KOPT-K1 (cell line): ENCODE measurements at regions not wholly inside any gene's neighbourhood (a gene's known extent, or its start where the extent isn't known, plus 50 kb on each side); places are given as distances from the start of the nearest gene placed in this dataset.

Source experiments
- H3K27ac ChIP-seq: fragments of 200-600 bp; sonication (generic); 2 replicates; pipeline ENCODE4 v1.5.1; 2016; ENCODE audit warnings: antibody characterized with exemption, mild to moderate bottlenecking, low read depth, low read length; ENCODE audit not compliant: poor library complexity, severe bottlenecking
- H3K36me3 ChIP-seq: fragments of 200-600 bp; sonication (generic); 2 replicates; pipeline ENCODE4 v1.5.1; 2017; ENCODE audit warnings: antibody characterized with exemption, mild to moderate bottlenecking, low read length, moderate library complexity; ENCODE audit not compliant: insufficient read depth
- H3K9me3 ChIP-seq: fragments of 200-600 bp; sonication (generic); 2 replicates; pipeline ENCODE4 v1.5.1; 2017; ENCODE audit warnings: antibody characterized with exemption, low read length, mild to moderate bottlenecking; ENCODE audit not compliant: insufficient read depth, poor library complexity, severe bottlenecking

GRCh38 chrY:15592957-15593356 is 1068.6 kb downstream of the NLGN4Y start:
- H3K27ac ChIP-seq = no peak overlapping the region
- no peaks in the 10 kb centered on the region for H3K36me3 ChIP-seq

GRCh38 chrY:15593476-15594160 is 1069.3 kb downstream of the NLGN4Y start:
- Histone ChIP-seq H3K27ac (no peak overlapping the region), H3K9me3 (no peaks in the 10 kb centered on the region), H3K36me3 (no peaks in the 10 kb centered on the region)

More at GRCh38 chrY:15592957-15593356, 1068.6 kb downstream of the NLGN4Y start:
- H3K9me3 ChIP-seq = no peaks in the 10 kb centered on the region

DNA sequence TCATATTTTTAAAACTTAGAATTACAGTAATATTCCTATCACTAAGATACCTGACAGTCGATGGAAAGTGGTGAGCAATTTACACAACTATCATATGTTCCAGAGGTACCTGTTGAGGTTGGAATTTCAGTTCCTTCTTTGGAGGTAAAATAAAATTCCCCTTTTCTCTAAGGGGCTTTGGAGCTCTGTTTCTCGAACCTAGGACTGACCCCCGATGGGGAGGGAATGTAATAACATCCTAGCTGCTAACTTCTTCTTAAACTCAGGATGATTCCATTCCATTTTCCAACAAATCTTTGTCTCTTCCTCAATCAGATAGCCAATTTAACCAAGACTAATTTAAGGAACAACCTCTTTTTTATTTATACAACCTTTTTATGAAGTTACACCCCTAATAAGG is 1069.8 kb downstream of the NLGN4Y start:
- Histone ChIP-seq H3K9me3 (no peaks in the 10 kb centered on the region), H3K27ac (no peak overlapping the region), H3K36me3 (no peaks in the 10 kb centered on the region)

DNA sequence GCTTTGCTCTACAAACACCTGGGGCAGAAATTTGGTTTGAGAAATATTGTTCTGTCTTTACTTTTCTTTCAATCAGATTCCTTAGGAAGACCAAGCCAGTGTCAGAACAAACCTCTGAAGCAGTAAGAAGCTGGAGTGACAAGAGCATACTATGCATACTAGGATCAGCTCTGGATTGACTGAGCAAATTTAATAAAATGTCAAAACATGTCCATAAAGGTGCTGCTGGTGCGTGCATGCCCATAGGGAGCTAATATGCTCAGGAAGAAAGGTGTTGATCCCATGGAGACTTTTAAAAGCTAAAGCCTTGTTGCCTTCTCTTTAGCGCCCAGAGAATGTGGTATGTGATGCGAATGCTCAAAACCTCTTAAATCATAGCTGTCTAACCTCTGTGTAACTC is 1076.2 kb downstream of the NLGN4Y start:
- Histone ChIP-seq H3K27ac (no peak overlapping the region), H3K9me3 (no peaks in the 10 kb centered on the region), H3K36me3 (no peaks in the 10 kb centered on the region)

DNA sequence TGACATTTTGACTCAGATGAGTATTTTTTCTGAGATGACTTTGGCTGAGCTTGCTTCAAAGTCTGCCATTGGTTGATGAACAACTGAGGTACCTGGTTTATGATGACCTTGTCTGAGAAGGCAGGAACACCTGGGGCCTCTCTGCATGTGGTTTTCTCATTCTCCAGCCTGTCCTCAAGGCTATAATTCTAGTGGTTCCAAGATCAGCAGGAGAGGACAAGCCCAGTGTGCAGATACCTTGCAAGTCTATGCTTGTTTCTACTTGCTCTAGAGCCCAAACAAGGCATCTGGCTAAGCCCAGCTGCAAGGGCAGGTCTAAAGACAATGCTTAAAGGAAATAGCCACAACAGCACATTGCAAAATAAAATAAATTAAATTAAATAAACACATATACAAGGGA is 1100.0 kb downstream of the NLGN4Y start:
- Histone ChIP-seq H3K27ac (no peak overlapping the region), H3K9me3 (no peaks in the 10 kb centered on the region)

GRCh38 chrY:15624928-15625327 is 1100.6 kb downstream of the NLGN4Y start:
- H3K9me3 ChIP-seq = no peaks in the 10 kb centered on the region
- no peak overlapping the region for H3K27ac ChIP-seq

More for the DNA sequence above, 1100.0 kb downstream of the NLGN4Y start:
- no peaks in the 10 kb centered on the region for H3K36me3 ChIP-seq

DNA sequence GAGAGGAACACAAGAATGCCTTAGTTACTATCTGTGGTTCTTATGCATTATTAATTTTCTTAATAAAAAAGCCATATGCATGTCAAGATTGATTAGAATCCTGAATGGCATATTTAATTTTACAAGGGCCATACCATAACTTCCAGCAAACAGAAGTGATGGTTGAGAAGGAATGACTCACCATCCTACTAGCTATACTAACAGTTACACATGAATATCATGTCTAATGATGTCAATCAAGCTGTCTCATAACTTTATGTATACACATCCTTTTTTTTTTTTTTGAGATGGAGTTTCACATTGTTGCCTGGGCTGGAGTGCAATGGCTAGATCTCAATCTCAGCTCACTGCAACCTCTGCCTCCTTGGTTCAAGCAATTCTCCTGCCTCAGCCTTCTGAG is 1123.9 kb downstream of the NLGN4Y start:
- Histone ChIP-seq H3K27ac (no peak overlapping the region), H3K9me3 (no peaks in the 10 kb centered on the region), H3K36me3 (no peaks in the 10 kb centered on the region)

More at GRCh38 chrY:15624928-15625327, 1100.6 kb downstream of the NLGN4Y start:
- H3K36me3 ChIP-seq = no peaks in the 10 kb centered on the region

DNA sequence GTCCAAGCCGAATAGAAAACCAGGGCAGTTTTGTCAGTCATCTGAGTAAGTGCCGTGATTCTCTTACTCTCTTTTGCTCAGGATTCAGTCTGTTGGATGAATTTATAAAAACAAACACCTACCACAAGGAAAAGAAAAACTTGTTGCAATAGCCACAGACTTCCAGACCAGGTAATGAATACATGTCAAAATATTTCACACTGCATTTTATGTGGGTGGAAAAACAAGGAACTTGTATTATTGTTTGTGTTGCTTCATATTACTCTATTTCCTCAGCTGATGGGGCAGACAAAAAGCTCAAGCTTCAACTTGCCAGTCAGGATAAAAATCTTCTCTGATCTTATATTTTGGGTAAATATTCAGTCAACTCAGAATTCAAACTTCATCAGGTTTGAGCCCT is 1125.7 kb downstream of the NLGN4Y start:
- Histone ChIP-seq H3K36me3 (no peaks in the 10 kb centered on the region), H3K9me3 (no peaks in the 10 kb centered on the region), H3K27ac (no peak overlapping the region)

GRCh38 chrY:15688531-15688930 is 1164.2 kb downstream of the NLGN4Y start:
- no peaks in the 10 kb centered on the region for H3K36me3 ChIP-seq
- no peak overlapping the region for H3K27ac ChIP-seq
- no peaks in the 10 kb centered on the region for H3K9me3 ChIP-seq

GRCh38 chrY:15689994-15690393 is 1165.7 kb downstream of the NLGN4Y start:
- Histone ChIP-seq H3K27ac (no peak overlapping the region), H3K9me3 (no peaks in the 10 kb centered on the region), H3K36me3 (no peaks in the 10 kb centered on the region)

GRCh38 chrY:15702131-15702530 is 1177.8 kb downstream of the NLGN4Y start:
- Histone ChIP-seq H3K27ac (no peak overlapping the region), H3K36me3 (no peaks in the 10 kb centered on the region), H3K9me3 (no peaks in the 10 kb centered on the region)

DNA sequence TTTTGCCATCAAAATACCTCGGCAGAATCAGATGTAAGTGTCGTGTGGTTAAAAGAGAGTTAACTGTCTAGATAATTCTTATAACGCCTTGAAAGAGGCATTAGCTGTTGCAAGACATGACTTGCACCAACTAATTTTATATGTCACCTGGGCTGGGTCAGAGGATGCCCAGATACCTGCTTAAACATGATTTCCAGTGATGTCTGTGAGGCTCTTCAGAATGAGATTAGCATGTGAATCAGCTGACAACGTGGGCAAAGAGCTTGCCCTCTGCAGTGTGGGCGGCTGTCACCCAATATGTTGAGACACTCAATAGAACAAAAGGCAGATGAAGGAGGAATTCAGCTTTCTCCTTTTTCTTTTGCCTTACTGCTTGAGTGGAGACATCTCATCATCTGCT is 1180.6 kb downstream of the NLGN4Y start:
- H3K27ac ChIP-seq = no peak overlapping the region
- no peaks in the 10 kb centered on the region for H3K36me3 ChIP-seq
- H3K9me3 ChIP-seq = no peaks in the 10 kb centered on the region

DNA sequence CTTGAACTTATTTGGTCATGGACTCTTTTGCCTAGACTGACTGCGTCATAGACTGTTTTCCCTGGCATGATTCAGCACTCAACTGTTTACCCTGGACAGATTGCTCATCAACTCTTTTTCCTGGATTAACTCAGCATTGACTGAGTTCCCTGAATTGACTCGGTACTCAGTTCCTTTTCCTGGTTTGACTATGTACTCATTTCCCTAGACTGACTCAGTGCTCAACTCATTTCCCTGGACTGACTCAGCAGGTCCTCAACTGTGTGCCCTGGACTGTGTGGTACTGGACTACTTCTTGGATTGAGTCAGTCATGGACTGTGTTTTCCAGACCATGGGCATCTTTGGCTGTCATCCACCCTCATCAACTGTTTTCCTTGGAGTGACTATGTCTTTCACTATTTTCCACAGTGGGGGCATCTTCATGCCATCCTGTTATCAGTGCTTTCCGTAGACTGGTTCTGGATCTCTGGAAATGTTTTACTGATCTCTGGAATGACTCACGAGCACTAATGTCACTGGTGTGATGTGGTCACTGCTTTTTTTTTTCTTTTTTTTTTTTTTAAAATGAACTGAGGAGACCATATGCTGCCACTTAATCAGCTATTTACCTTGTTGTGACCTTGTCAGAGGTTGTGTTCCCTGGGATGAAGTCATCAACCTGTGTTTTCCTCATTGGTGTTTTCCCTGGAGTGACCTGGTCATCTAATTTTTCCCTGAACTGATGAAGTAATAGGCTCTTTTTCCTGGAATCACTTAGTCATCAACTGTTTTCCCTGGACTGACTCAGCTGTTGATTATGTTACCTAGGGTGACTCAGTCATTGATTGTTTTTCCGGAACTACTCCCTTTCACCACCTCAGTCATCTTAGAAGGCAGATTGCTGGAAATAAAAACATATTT is 1225.5 kb downstream of the NLGN4Y start:
- Histone ChIP-seq H3K36me3 (no peaks in the 10 kb centered on the region), H3K27ac (no peak overlapping the region), H3K9me3 (no peaks in the 10 kb centered on the region)

GRCh38 chrY:15751001-15751400 is 1226.7 kb downstream of the NLGN4Y start:
- H3K36me3 ChIP-seq = no peaks in the 10 kb centered on the region
- H3K27ac ChIP-seq = no peak overlapping the region

DNA sequence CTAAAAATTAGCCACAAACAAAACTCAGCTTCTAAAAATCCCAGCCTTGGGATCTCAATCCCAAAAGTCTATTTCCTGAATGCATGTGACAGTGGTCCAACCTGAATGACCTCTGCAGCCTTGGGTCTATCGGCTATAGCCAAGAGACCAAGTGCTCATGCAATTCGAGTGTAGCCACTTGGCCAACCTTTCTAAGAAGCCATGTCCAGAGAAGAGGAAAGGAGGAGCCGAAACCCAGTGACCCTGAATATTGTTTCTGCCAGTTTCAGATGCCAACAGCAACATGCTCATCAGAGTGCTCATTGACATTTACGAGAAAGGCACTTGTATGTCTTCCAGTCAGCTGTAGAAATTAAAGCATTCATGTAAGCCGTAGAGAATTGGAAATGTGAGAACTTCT is 1231.9 kb downstream of the NLGN4Y start:
- no peak overlapping the region for H3K27ac ChIP-seq
- no peaks in the 10 kb centered on the region for H3K36me3 ChIP-seq
- no peaks in the 10 kb centered on the region for H3K9me3 ChIP-seq

More at GRCh38 chrY:15751001-15751400, 1226.7 kb downstream of the NLGN4Y start:
- H3K9me3 ChIP-seq = no peaks in the 10 kb centered on the region
